Astrocyte (in vitro differentiated cells and primary cell): ENCODE measurements at regions not wholly inside any gene's neighbourhood (a gene's known extent, or its start where the extent isn't known, plus 50 kb on each side); places are given as distances from the start of the nearest gene placed in this dataset.

Experiments used
- EZH2 ChIP-seq: IDR thresholded peaks from 2 replicates; pipeline ENCODE4 v1.6.1; 2012; ENCODE audit warnings: mild to moderate bottlenecking, low read length, inconsistent platforms; ENCODE audit not compliant: insufficient read depth
- TF ChIP-seq, protein P1 (sequence below): IDR thresholded peaks from 2 replicates; pipeline ENCODE4 v1.5.1; 2011; ENCODE audit warnings: low read depth, mild to moderate bottlenecking, inconsistent platforms, low read length, moderate library complexity; ENCODE audit not compliant: insufficient read depth

DNA sequence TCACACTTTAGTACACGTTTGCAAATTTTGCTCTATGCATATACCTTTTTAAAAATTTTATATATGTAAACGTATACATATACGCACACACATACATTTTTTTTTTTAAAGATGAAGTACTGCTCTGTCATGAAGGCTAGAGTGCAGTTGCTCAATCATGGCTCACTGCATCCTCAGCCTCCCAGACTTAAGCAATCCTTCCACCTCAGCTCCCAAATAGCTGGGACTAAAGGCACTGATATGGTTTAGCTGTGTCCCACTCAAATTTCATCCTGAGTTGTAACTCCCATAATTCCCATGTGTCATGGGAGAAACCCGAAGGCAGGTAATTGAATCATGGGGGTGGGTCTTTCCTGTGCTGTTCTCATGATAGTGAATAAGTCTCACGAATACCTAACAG, 220.8 kb upstream of the CAND1 start:
- TF ChIP-seq, protein P1, sequence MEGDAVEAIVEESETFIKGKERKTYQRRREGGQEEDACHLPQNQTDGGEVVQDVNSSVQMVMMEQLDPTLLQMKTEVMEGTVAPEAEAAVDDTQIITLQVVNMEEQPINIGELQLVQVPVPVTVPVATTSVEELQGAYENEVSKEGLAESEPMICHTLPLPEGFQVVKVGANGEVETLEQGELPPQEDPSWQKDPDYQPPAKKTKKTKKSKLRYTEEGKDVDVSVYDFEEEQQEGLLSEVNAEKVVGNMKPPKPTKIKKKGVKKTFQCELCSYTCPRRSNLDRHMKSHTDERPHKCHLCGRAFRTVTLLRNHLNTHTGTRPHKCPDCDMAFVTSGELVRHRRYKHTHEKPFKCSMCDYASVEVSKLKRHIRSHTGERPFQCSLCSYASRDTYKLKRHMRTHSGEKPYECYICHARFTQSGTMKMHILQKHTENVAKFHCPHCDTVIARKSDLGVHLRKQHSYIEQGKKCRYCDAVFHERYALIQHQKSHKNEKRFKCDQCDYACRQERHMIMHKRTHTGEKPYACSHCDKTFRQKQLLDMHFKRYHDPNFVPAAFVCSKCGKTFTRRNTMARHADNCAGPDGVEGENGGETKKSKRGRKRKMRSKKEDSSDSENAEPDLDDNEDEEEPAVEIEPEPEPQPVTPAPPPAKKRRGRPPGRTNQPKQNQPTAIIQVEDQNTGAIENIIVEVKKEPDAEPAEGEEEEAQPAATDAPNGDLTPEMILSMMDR, result no peak
- no peak for TF ChIP-seq EZH2
